ENCODE measurements at regions not wholly inside any gene's neighbourhood (a gene's known extent, or its start where the extent isn't known, plus 50 kb on each side); places are given as distances from the start of the nearest gene placed in this dataset.

GRCh38 chr2:176648700-176649297 lies 379.6 kb downstream of the MTX2 start:
- TF ChIP-seq CTCF (IDR thresholded peaks at IDR 0.05; ENCODE audit: poor library complexity) (no peak), EZH2phosphoT487 (IDR thresholded peaks at IDR 0.05; ENCODE audit: low read depth, severe bottlenecking, unreplicated experiment) (no peak), EZH2 (IDR thresholded peaks at IDR 0.05; ENCODE audit: borderline replicate concordance) (no peak)
